ENCODE measurements at regions not wholly inside any gene's neighbourhood (a gene's known extent, or its start where the extent isn't known, plus 50 kb on each side); places are given as distances from the start of the nearest gene placed in this dataset.
A peak's percentile ranks its signal among the peaks of the same experiment; 100 is the strongest.

DNA sequence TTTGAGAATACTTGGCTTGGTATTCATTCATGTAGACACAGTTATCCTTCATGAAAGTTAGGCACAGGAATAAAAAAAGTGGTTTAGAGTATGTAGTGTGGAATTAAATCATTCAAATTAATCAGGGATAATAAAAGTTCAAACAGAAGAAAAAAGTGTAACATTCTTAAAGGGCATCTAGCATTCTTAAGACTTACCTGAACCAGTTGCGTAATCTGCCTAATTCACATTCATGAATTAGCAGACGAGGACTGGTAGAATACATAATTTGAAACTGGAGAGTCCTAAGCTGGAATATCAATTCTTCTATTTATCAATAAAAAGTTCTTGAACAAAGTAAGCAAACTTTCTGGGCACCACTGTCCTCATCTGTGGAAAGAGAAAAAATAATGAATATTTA, 157.0 kb upstream of the DEPDC1 start:
- no peak overlapping the region for H3K4me3 ChIP-seq (ENCODE audit: low read length)
- TF ChIP-seq, protein P1, sequence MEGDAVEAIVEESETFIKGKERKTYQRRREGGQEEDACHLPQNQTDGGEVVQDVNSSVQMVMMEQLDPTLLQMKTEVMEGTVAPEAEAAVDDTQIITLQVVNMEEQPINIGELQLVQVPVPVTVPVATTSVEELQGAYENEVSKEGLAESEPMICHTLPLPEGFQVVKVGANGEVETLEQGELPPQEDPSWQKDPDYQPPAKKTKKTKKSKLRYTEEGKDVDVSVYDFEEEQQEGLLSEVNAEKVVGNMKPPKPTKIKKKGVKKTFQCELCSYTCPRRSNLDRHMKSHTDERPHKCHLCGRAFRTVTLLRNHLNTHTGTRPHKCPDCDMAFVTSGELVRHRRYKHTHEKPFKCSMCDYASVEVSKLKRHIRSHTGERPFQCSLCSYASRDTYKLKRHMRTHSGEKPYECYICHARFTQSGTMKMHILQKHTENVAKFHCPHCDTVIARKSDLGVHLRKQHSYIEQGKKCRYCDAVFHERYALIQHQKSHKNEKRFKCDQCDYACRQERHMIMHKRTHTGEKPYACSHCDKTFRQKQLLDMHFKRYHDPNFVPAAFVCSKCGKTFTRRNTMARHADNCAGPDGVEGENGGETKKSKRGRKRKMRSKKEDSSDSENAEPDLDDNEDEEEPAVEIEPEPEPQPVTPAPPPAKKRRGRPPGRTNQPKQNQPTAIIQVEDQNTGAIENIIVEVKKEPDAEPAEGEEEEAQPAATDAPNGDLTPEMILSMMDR (conservative IDR thresholded peaks at IDR 0.05; ENCODE audit: low read depth, low read length): no peak
- no peak for DNase-seq (ENCODE audit: low read depth)

DNA sequence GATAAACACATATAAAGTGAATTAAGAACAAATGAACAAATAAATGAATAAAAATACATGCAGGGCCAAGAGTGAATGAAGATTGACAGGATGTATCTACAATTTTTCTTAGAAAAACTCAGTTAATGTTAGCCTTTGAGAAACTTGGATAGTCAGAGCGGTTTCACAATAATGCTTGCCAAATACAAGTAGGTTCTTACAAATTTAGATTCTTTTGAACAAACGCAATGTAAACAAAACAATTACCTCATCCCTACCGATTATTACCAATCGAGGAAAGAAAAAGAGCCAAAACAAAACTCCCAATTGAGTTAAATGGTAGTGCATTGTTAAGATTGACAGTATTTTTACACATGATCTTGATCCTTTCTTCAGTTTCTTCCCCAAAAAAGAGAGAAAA, 176.9 kb upstream of the DEPDC1 start:
- TF ChIP-seq, protein P1 (conservative IDR thresholded peaks at IDR 0.05; ENCODE audit: low read depth, low read length): no peak
- H3K4me3 ChIP-seq (ENCODE audit: low read length): no peak overlapping the region
- no peak for DNase-seq (ENCODE audit: low read depth)

DNA sequence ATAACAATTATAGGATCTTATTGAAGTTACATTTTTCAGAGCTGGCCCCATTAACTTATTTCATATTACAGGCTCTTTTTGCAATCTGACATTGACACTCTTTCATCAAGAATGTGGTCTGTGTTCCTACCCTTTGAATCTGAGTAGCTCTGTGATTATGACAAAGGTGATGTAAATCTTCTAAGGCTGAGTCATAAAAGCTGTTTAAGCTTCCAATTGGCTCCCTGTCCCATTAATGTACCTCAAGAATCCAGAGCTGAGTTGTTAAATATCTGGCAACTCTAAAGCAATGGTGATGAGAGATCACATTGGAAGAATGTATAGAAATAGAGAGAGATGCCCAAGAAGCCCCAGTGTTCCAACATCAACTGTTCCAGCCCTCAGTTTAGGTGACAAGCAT, 178.5 kb upstream of the DEPDC1 start:
- TF ChIP-seq, protein P1 (conservative IDR thresholded peaks at IDR 0.05; ENCODE audit: low read depth, low read length): no peak
- no peak overlapping the region for H3K4me3 ChIP-seq (ENCODE audit: low read length)
- peak; percentile 23 for DNase-seq (ENCODE audit: low read depth)

DNA sequence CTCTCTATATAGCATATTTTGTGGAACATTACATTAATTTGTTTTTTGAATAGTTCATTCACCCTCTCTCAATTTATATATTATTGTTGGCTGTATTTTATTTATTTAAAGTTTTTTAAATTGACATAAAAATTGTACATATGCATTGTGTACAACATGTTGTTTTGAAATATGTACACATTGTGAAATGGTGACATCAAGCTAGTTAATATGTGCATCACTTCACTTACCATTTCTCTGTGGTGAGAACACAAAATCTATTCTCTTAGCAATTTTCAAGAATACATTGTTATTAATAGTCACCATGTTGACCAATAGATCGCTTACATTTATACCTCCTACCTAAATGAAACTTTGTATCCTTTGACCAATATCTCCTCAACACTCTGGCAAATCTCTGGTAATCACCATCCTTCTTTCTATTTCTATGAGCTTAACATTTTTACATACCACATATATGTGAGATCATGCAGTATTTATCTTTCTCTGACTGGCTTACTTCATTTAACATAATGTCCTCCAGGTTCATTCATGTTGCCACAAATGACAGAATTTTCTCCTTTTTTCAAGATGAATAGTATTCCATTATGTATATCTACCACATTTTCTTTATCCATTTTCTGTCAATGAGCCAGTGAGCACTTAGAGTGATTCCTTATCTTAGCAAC, 180.9 kb upstream of the DEPDC1 start:
- TF ChIP-seq, protein P1 (conservative IDR thresholded peaks at IDR 0.05; ENCODE audit: low read depth, low read length): no peak
- no peak overlapping the region for H3K4me3 ChIP-seq (ENCODE audit: low read length)
- DNase-seq (ENCODE audit: low read depth): no peak

DNA sequence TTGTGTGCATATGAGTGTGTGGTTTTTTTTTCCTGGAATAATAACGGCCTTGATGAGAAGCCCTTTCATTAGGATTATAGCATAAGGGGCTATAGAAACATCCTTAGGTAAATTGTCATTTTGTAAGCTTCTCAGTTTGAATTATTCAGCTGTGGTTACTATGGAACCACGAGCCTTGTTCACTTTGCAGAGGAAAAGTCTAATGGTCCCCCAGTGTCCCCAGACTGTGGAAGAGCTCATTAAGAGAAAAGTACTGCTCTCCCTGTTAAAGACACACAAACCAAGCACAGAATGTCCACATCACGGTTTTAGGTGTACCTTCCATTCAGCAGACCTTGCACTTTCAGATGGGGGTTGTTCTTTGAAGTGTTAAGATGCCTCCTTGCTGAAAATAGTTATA, 199.3 kb upstream of the DEPDC1 start:
- TF ChIP-seq, protein P1 (conservative IDR thresholded peaks at IDR 0.05; ENCODE audit: low read depth, low read length): no peak
- no peak overlapping the region for H3K4me3 ChIP-seq (ENCODE audit: low read length)
- DNase-seq (ENCODE audit: low read depth): no peak

DNA sequence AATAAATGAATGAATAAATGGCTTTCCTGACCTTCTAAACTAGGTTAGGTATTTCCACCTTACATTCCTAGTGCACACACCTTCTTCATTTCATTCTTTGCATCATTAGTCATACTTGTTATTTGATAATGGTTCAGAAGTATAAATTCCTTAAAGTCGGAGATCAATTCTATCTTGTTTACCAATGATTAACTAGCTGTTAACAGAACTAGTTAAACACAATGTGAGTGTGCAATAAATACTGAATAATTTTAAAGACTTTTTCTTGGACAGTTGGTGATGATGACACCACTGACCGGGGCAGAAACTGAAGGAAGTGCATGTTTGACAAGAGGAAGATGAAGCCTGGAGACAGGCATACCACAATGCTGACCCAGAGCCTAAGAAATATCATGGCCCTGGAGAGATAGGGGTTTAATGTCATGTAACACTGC, 207.1 kb upstream of the DEPDC1 start:
- no peak for DNase-seq (ENCODE audit: low read depth)
- H3K4me3 ChIP-seq (ENCODE audit: low read length): no peak overlapping the region
- TF ChIP-seq, protein P1 (conservative IDR thresholded peaks at IDR 0.05; ENCODE audit: low read depth, low read length): no peak

DNA sequence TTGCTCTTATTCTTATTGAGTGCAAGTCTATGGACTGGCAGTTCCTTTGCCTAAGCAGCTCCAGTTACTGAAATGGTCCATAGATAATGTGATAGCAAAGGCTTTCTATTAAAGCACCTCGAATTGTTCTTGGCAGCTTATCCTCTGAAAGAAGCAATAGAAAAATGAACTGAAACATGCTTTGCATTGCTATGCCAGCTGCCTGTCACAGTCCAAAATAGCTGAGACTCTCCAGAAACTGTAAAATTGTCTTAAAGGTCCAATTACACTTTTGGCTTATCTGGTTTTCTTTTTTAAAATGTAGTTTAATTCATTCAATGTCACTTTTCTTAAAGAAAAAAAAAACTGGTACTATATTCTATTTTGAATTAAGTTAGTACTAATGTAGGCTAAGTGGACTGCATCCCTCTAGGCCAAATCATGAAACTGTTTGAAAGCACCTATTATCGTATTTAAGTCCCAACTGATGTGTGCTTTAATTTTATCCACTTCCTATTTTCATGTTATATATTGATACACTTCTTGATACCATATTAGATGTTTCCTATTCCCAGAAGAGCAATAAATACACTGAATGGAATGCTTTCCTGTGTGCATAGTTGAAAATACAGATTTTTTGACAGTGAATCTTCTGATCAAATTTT, 208.0 kb upstream of the DEPDC1 start:
- TF ChIP-seq, protein P1 (conservative IDR thresholded peaks at IDR 0.05; ENCODE audit: low read depth, low read length): no peak
- no peak overlapping the region for H3K4me3 ChIP-seq (ENCODE audit: low read length)
- no peak for DNase-seq (ENCODE audit: low read depth)

Data from retinal pigment epithelial cell (primary cell).